CD1c-positive myeloid dendritic cell (primary cell): ENCODE measurements at regions not wholly inside any gene's neighbourhood (a gene's known extent, or its start where the extent isn't known, plus 50 kb on each side); places are given as distances from the start of the nearest gene placed in this dataset.

ENCODE experiments used
- DNase-seq: peaks from one replicate; pipeline ENCODE4 v3.0.0-alpha.2; 2016; ENCODE audit errors: extremely low spot score

GRCh38 chrX:137483554-137483953 lies 82.4 kb upstream of the ZIC3 start:
- no peak for DNase-seq

- no peak for DNase-seq
Observed at GRCh38 chrX:137482136-137482535, 83.8 kb upstream of the ZIC3 start.

DNA sequence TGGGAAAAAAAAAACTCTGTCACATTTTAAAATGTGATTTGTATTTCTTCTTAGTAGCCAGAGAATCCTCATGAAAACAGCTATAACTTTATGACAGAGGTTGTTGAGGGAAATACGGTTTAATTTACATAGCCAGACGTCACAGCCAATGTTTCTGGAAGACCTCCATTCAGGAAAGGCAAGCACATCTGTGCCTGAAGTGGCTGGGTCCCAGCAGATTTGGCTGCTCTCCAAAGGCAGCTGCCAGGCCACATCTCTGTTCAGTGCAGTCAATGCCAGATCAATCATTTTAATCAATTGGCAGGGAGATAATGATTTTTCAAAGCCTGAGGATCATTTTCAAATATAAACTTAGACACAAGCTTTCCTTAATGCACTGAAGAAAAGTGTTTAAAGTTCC lies 86.5 kb upstream of the ZIC3 start:
- no peak for DNase-seq

DNA sequence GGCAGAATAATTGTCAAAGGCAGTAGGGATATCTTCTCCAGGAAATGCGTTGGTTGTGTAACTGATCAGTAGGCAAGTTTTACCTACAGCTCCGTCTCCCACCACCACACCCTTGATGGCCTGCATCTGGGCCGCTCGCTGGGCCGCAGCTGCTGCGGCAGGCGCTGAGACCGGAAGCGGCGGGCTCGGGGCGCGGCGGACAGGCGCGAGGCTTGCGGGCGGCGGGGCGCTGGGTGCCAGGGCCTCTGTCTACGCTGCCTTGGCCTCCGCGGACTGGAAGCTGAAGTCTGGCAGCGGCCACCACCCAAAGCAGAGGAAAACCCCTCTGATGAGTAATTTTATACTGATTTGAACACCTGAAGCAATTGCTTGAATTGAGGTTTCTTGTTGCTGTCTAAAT lies 124.2 kb upstream of the ZIC3 start:
- DNase-seq, result no peak

DNA sequence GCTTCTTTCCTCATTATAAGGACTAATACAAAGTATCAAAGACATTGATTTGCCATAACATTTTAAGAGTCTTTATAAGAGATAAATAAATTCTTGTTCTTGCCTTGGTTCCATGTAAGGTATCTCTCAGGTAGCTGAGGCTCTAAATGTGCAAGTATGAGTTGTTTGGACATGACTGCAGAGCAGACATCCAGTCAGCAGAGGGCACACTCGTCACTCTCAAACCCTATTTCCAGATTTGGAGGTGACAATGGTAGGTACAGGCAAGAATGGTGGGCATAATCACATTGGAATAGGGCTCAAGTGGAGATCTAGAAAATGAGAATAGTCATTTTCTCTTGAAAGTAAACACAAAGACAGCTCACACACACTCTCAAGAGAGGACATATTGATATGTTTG lies 133.3 kb upstream of the ZIC3 start:
- no peak for DNase-seq

DNA sequence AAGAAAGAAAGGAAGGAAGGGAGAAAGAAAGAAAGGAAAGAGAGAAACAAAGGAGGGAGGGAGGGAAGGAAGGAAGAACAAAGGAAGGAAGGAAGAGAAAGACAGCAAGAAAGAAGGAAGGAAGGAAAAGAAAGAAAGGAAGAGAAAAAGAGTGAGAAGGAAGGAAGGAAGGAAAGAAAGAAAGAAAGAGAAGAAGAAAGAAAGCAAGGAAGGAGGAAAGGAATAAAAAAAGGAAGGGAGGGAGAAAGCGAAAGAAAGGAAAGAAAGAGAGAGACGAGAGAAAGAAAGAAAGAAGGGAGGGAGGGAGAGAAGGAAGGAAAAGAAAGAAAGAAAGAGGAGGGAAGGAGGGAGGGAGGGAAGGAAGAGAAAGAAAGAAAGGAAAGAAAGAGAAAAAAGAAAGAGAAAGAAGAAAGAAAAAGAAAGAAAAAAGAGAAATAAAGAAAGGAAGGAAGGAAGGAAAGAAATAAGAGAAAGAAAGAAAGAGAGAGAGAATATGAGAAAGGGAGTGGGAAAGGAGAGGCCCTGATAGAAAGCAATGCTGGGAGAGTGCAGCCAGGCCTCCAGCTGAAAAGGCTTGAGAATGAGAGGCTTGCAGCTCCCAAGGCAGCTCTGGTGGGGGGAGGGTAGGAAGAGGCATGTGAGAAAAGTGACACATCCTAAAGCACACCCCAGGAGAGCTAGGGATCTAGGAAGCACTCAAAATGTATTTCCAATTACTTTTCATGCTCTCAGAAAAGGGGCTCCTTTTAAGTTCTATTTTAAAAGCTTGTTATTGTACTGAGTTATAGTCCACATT lies 134.0 kb upstream of the ZIC3 start:
- DNase-seq, result no peak

- DNase-seq, result no peak
Observed at GRCh38 chrX:137430984-137431475, 134.9 kb upstream of the ZIC3 start.

GRCh38 chrX:137430301-137430700 lies 135.6 kb upstream of the ZIC3 start:
- no peak for DNase-seq

DNA sequence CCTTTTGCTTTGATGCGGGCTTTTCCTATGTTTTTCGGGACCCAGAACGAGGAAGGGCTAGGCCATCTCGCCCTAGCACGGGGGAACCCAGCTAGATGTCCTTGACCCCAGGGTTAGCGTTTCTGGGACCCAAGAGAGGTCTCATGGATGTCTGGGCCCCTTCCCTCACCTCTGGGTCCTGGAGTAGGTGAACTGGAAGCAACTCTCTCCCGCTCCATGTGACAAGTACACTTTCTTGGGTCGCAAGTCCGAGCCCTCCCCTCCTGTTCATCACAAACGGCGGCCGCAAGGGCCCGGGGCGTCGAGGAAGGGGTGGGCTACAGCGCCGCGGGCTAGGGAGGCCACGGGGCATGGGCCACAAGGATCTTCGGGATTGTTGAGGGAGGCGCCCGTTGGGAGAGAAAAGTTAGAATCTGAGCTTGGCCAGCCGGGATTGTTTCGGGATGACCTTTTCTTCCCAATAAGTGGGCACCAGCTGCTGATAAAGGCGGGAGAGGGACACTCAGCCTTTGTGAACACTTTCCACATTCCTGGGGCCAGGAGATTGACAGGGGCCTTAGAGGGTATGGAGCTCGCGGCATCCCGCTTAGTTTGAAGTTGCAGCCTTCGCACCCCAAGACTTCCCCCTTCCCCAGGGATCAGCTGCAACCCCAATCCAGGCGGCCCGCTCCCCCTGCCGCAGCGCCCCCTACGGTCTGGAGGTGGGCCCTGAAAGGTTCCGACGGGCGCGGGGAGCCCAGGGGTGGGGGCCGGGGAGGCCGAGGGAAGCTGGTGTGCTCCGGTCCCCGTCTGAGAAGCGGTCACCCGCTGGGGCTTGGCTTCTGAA lies 136.9 kb upstream of the ZIC3 start:
- DNase-seq, result no peak

DNA sequence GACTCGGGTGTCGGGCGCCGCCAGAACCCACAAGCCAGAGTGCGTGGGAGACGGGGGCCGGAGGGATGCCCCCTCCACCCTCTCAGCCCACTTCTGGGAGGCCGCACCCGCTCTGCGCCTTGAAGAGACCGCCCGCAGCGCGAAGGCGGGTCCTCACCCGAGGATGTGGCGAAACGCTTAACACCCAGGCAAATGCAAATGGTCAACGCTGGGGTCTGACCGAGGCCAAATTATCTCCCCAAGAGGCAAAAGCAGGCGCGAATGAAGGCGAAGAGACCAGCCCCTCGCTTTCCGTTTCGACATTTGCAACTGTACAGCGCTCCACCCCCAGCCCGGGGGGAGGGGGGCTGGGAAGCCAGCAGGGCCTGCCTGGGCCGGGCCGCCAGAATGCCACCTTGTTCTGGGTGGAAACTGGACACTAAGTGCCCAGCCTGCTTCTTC lies 137.7 kb upstream of the ZIC3 start:
- no peak for DNase-seq

- no peak for DNase-seq
Observed at GRCh38 chrX:137427816-137428215, 138.1 kb upstream of the ZIC3 start.

GRCh38 chrX:137427426-137427778 lies 138.5 kb upstream of the ZIC3 start:
- DNase-seq, result no peak

DNA sequence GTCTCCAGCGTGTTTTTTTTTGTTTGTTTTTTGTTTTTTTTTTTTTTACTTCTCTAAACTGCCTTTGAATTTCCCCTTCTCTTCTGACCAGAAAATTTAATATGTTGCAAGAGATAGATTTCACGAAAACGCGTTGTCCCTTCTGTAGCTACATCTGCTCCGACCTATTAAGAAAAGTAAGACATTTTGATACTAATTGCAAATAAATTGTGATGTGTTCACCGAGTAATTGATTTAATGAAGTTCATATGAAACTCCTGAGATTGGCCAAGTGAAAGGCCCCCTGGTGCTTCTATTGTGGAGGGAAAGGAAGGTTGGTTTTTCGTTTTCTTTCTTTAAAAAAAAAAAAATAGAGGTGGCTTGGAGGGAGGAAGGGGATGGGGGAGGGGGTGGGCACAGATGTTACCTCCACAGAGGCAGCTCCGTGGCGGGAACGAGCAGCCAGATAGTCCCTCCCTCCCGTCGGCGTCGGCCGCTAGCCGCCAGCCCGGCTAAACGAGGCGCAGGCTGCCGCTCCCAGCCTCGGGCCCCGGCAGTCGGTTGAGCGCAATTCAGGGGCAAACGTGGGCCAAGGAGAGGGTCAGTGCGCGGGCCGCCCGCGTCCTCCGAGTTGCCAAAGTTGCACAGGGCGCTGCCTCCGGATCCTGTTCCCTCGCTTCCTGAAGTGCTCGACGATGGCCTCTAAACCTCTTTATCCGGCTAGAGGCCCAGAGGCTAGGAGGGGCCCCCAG lies 139.1 kb upstream of the ZIC3 start:
- no peak for DNase-seq

- DNase-seq, result no peak
Observed at GRCh38 chrX:137425986-137426385, 139.9 kb upstream of the ZIC3 start.

GRCh38 chrX:137425273-137425902 lies 140.5 kb upstream of the ZIC3 start:
- DNase-seq, result no peak

GRCh38 chrX:137424679-137425078 lies 141.2 kb upstream of the ZIC3 start:
- no peak for DNase-seq

- no peak for DNase-seq
Observed at GRCh38 chrX:137423241-137423640, 142.7 kb upstream of the ZIC3 start.

DNA sequence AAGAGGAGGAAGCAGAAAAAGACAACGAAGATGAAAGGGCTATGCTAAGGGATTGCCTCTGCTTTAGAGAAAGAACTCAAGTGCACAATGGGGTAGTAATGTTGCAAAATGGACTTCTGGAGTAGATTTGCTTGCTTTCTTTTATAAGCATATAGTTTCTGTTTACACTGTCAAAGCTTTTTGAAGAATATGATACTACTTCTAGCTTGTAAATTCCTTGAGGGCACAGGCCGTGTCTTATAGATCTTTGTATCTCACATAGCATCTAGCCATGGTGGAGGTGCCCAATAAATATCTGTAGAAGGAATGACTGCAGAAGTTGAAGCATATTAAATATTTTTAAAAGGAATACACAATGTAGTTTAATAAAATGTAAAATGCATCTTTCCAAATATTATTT lies 147.8 kb upstream of the ZIC3 start:
- DNase-seq, result no peak

- no peak for DNase-seq
Observed at GRCh38 chrX:137413190-137413589, 152.7 kb upstream of the ZIC3 start.

DNA sequence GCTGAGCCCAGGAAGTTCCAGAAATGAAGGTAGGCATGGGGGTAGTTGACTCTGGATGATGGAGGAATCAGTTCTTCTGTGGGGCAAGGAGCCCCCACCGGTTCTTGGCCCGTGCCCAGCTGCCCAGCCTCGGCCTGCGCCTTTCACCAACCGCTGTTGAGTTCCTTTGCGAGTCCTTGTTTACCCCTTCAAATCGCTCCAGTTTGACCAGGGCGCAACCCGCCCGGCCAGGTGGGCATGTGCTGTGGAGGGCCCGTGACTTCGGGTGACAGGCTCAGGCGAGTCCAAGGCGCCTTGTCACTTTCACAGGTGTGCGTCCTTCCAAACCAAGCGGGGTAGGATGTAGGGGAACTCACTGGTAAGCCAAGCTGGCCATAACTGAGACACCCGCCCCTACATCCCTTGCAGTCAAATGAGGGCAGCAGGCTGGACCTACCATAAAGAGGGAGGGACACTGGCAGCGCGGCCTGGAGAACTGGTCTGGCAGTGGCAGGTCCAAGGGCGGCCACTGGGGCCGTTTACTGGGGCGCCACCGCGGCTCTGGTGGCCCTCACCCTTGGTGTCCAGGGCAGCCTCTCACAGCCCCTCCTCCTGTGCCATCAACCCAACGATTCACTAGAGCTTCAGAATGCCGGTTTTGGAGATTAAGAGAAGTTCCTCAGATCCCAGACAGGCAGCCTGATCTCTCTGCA lies 160.3 kb upstream of the ZIC3 start:
- no peak for DNase-seq

GRCh38 chrX:137401092-137401491 lies 164.8 kb upstream of the ZIC3 start:
- DNase-seq, result no peak
